ENCODE measurements at regions not wholly inside any gene's neighbourhood (a gene's known extent, or its start where the extent isn't known, plus 50 kb on each side); places are given as distances from the start of the nearest gene placed in this dataset.

DNA sequence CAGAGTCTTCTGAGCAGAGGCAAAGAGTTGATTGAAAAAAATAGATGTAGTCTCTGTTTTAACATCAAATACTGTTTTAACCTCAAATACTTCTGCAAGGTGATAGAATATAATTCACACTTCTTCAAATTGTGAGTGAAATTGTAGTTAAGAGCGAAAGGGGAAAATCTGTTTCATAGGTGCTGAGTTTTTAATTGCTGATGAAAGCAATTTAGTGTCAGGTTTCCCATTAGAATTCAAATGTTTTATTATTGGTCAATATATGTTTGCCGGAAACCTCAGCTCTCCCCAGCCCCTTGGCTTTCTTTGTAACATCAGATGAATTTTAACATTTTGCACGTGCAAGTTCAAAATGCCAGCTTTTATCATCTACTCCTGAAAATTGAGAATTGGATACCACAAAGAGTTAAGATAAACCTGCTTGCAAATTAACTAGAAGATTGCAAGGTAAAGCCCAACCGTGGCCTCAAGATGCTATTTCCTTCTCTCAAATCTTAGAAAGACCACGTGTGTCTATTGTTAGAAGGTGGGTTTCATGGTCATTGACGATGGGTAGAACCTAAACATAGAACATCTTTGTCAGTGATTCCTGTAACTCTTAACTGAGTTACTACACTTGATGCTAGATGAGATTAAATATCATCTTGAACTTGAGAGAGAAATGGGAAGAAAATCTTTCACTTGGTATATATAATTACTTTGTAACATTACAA, 1824.2 kb upstream of the TENM3 start:
- TF ChIP-seq, protein P1, sequence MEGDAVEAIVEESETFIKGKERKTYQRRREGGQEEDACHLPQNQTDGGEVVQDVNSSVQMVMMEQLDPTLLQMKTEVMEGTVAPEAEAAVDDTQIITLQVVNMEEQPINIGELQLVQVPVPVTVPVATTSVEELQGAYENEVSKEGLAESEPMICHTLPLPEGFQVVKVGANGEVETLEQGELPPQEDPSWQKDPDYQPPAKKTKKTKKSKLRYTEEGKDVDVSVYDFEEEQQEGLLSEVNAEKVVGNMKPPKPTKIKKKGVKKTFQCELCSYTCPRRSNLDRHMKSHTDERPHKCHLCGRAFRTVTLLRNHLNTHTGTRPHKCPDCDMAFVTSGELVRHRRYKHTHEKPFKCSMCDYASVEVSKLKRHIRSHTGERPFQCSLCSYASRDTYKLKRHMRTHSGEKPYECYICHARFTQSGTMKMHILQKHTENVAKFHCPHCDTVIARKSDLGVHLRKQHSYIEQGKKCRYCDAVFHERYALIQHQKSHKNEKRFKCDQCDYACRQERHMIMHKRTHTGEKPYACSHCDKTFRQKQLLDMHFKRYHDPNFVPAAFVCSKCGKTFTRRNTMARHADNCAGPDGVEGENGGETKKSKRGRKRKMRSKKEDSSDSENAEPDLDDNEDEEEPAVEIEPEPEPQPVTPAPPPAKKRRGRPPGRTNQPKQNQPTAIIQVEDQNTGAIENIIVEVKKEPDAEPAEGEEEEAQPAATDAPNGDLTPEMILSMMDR (IDR thresholded peaks at IDR 0.05) = no peak
- no peak for TF ChIP-seq POLR2A (IDR thresholded peaks at IDR 0.05)

Measured in vagina (tissue), 2 donors.